Astrocyte (in vitro differentiated cells and primary cell): ENCODE measurements at regions not wholly inside any gene's neighbourhood (a gene's known extent, or its start where the extent isn't known, plus 50 kb on each side); places are given as distances from the start of the nearest gene placed in this dataset.

Experiments
- DNase-seq: peaks from one replicate; pipeline ENCODE4 v3.0.0-alpha.2; 2010; ENCODE audit warnings: low read depth
- FAIRE-seq: peaks from 2 replicates; lab custom pipeline; 2011; peaks lifted over from hg19 to GRCh38; lab: Jason Lieb, UNC
- H2AFZ ChIP-seq: 2 replicates; pipeline ENCODE4 v1.6.0; 2012; ENCODE audit warnings: low read depth, low read length, inconsistent platforms
- H3K27ac ChIP-seq: 2 replicates; pipeline ENCODE4 v1.5.1; 2011; ENCODE audit warnings: low read depth, low read length, inconsistent platforms
- H3K27me3 ChIP-seq: 2 replicates; pipeline ENCODE4 v1.6.0; 2011; ENCODE audit warnings: low read length, inconsistent platforms; ENCODE audit not compliant: insufficient read depth
- H3K36me3 ChIP-seq: 2 replicates; pipeline ENCODE4 v1.5.1; 2011; ENCODE audit warnings: low read length, inconsistent platforms; ENCODE audit not compliant: insufficient read depth
- H3K4me1 ChIP-seq: 2 replicates; pipeline ENCODE4 v1.5.1; 2011; ENCODE audit warnings: low read length, inconsistent platforms; ENCODE audit not compliant: insufficient read depth
- H3K4me2 ChIP-seq: 2 replicates; pipeline ENCODE4 v1.6.0; 2012; ENCODE audit warnings: low read length, inconsistent platforms
- H3K4me3 ChIP-seq: 2 replicates; pipeline ENCODE4 v1.5.1; 2011; ENCODE audit warnings: low read depth, mild to moderate bottlenecking, low read length, inconsistent platforms; ENCODE audit not compliant: insufficient read depth
- H3K79me2 ChIP-seq: 2 replicates; pipeline ENCODE4 v1.6.0; 2012; ENCODE audit warnings: mild to moderate bottlenecking, low read length, inconsistent platforms; ENCODE audit not compliant: insufficient read depth
- H3K9ac ChIP-seq: 2 replicates; pipeline ENCODE4 v1.6.0; 2012; ENCODE audit warnings: mild to moderate bottlenecking, low read length, inconsistent platforms
- H3K9me3 ChIP-seq: 2 replicates; pipeline ENCODE4 v1.5.1; 2012; ENCODE audit warnings: low read depth, mild to moderate bottlenecking, low read length, inconsistent platforms; ENCODE audit not compliant: insufficient read depth
- H4K20me1 ChIP-seq: 2 replicates; pipeline ENCODE4 v1.6.0; 2012; ENCODE audit warnings: low read length, inconsistent platforms; ENCODE audit not compliant: insufficient read depth
- H3K27ac Mint-ChIP-seq: one replicate; pipeline ENCODE4 v1.8.0; 2021; ENCODE audit warnings: mild to moderate bottlenecking, mixed read lengths; ENCODE audit not compliant: unreplicated experiment
- H3K27me3 Mint-ChIP-seq: one replicate; pipeline ENCODE4 v1.8.0; 2021; ENCODE audit warnings: low read depth, mixed read lengths; ENCODE audit not compliant: unreplicated experiment
- H3K36me3 Mint-ChIP-seq: one replicate; pipeline ENCODE4 v1.8.0; 2021; ENCODE audit warnings: low read depth, mixed read lengths; ENCODE audit not compliant: unreplicated experiment
- H3K4me1 Mint-ChIP-seq: one replicate; pipeline ENCODE4 v1.8.0; 2021; ENCODE audit warnings: low read depth, mixed read lengths; ENCODE audit not compliant: unreplicated experiment
- H3K4me3 Mint-ChIP-seq: one replicate; pipeline ENCODE4 v1.8.0; 2021; ENCODE audit warnings: mild to moderate bottlenecking, moderate library complexity, mixed read lengths; ENCODE audit not compliant: unreplicated experiment
- H3K9me3 Mint-ChIP-seq: one replicate; pipeline ENCODE4 v1.8.0; 2021; ENCODE audit warnings: mild to moderate bottlenecking, mixed read lengths; ENCODE audit not compliant: unreplicated experiment
- CTCF ChIP-seq: IDR thresholded peaks from 2 replicates; pipeline ENCODE4 v1.5.1; 2011; ENCODE audit warnings: low read depth, mild to moderate bottlenecking, inconsistent platforms, low read length, moderate library complexity; ENCODE audit not compliant: insufficient read depth
- EZH2 ChIP-seq: IDR thresholded peaks from 2 replicates; pipeline ENCODE4 v1.6.1; 2012; ENCODE audit warnings: mild to moderate bottlenecking, low read length, inconsistent platforms; ENCODE audit not compliant: insufficient read depth

GRCh38 chr2:45337481-45337880, 273.6 kb downstream of the SRBD1 start:
- no peaks in the 10 kb centered on the region for H3K4me1 ChIP-seq
- Mint-ChIP-seq H3K4me1 (no peaks in the 10 kb centered on the region), H3K4me3 (no peak overlapping the region), H3K36me3 (no peaks in the 10 kb centered on the region), H3K9me3 (peaks cover 3% of the 10 kb centered on the region), H3K27ac (no peak overlapping the region), H3K27me3 (peaks cover 21% of the 10 kb centered on the region)
- H4K20me1 ChIP-seq = no peaks in the 10 kb centered on the region
- no peak overlapping the region for H3K4me3 ChIP-seq
- H3K9me3 ChIP-seq = no peaks in the 10 kb centered on the region
- H3K27me3 ChIP-seq = peaks cover 12% of the 10 kb centered on the region
- no peaks in the 10 kb centered on the region for H3K79me2 ChIP-seq
- no peak overlapping the region for H3K27ac ChIP-seq
- FAIRE-seq (no peak), DNase-seq (no peak)
- no peak for TF ChIP-seq CTCF
- no peak for TF ChIP-seq EZH2
- no peak overlapping the region for H2AFZ ChIP-seq
- H3K9ac ChIP-seq = no peak overlapping the region
- no peak overlapping the region for H3K4me2 ChIP-seq
- no peaks in the 10 kb centered on the region for H3K36me3 ChIP-seq

GRCh38 chr2:45334205-45334604, 276.9 kb downstream of the SRBD1 start:
- Histone ChIP-seq H3K4me3 (no peak overlapping the region), H3K9me3 (no peaks in the 10 kb centered on the region), H3K4me2 (no peak overlapping the region), H2AFZ (no peak overlapping the region), H4K20me1 (no peaks in the 10 kb centered on the region), H3K27ac (no peak overlapping the region), H3K27me3 (peaks cover 6% of the 10 kb centered on the region), H3K36me3 (no peaks in the 10 kb centered on the region), H3K79me2 (no peaks in the 10 kb centered on the region), H3K9ac (no peak overlapping the region), H3K4me1 (no peaks in the 10 kb centered on the region)
- Mint-ChIP-seq H3K4me3 (no peak overlapping the region), H3K36me3 (no peaks in the 10 kb centered on the region), H3K27me3 (peaks cover 13% of the 10 kb centered on the region), H3K9me3 (peaks cover 1% of the 10 kb centered on the region), H3K4me1 (peaks cover 3% of the 10 kb centered on the region), H3K27ac (no peak overlapping the region)
- FAIRE-seq = no peak
- TF ChIP-seq CTCF (no peak), EZH2 (no peak)
- DNase-seq = no peak

GRCh38 chr2:45332567-45332966, 278.5 kb downstream of the SRBD1 start:
- no peak overlapping the region for H3K27ac ChIP-seq
- Mint-ChIP-seq H3K4me3 (no peak overlapping the region), H3K9me3 (peaks cover 2% of the 10 kb centered on the region), H3K27ac (no peak overlapping the region), H3K36me3 (no peaks in the 10 kb centered on the region), H3K4me1 (peaks cover 3% of the 10 kb centered on the region), H3K27me3 (peaks cover 10% of the 10 kb centered on the region)
- no peak overlapping the region for H3K4me3 ChIP-seq
- H2AFZ ChIP-seq = no peak overlapping the region
- H3K79me2 ChIP-seq = no peaks in the 10 kb centered on the region
- H4K20me1 ChIP-seq = no peaks in the 10 kb centered on the region
- H3K9me3 ChIP-seq = no peaks in the 10 kb centered on the region
- H3K4me2 ChIP-seq = no peak overlapping the region
- FAIRE-seq (no peak), DNase-seq (no peak)
- no peaks in the 10 kb centered on the region for H3K36me3 ChIP-seq
- H3K9ac ChIP-seq = no peak overlapping the region
- H3K4me1 ChIP-seq = no peaks in the 10 kb centered on the region
- TF ChIP-seq CTCF (no peak), EZH2 (no peak)
- peaks cover under 1% of the 10 kb centered on the region for H3K27me3 ChIP-seq
